ENCODE measurements at regions not wholly inside any gene's neighbourhood (a gene's known extent, or its start where the extent isn't known, plus 50 kb on each side); places are given as distances from the start of the nearest gene placed in this dataset.

- no peak for DNase-seq (ENCODE audit: low read depth in 1 of 2, low spot score in 1 of 2)
- Histone ChIP-seq H3K27me3 (ENCODE audit: insufficient read depth, poor library complexity, severe bottlenecking) (no peaks in the 10 kb centered on the region), H3K4me3 (replicated peaks; ENCODE audit: insufficient read depth, low read length) (no peak overlapping the region), H3K27ac (replicated peaks) (no peak overlapping the region)
- no peak for TF ChIP-seq GABPA (IDR thresholded peaks at IDR 0.05; ENCODE audit: low read depth)
- no peak for TF ChIP-seq SPI1 (IDR thresholded peaks at IDR 0.05; ENCODE audit: borderline replicate concordance, low read depth)
- no peak for TF ChIP-seq POLR2AphosphoS5 (IDR thresholded peaks at IDR 0.05; ENCODE audit: low read depth)
- no peak for TF ChIP-seq REST (IDR thresholded peaks at IDR 0.05; ENCODE audit: insufficient replicate concordance, low read depth)
- no peak for TF ChIP-seq CTCF (IDR thresholded peaks at IDR 0.05; ENCODE audit: insufficient read depth, low read length)
Observed at GRCh38 chr7:156100086-156100485, 287.8 kb upstream of the SHH start.

GRCh38 chr7:156099085-156099484, 286.8 kb upstream of the SHH start:
- no peak for TF ChIP-seq SPI1 (IDR thresholded peaks at IDR 0.05; ENCODE audit: borderline replicate concordance, low read depth)
- no peak for TF ChIP-seq REST (IDR thresholded peaks at IDR 0.05; ENCODE audit: insufficient replicate concordance, low read depth)
- TF ChIP-seq POLR2AphosphoS5 (IDR thresholded peaks at IDR 0.05; ENCODE audit: low read depth) = no peak
- no peak for TF ChIP-seq GABPA (IDR thresholded peaks at IDR 0.05; ENCODE audit: low read depth)
- no peak for TF ChIP-seq CTCF (IDR thresholded peaks at IDR 0.05; ENCODE audit: insufficient read depth, low read length)
- no peaks in the 10 kb centered on the region for H3K27me3 ChIP-seq (ENCODE audit: insufficient read depth, poor library complexity, severe bottlenecking)
- no peak overlapping the region for H3K27ac ChIP-seq (replicated peaks)
- no peak for DNase-seq (ENCODE audit: low read depth in 1 of 2, low spot score in 1 of 2)
- H3K4me3 ChIP-seq (replicated peaks; ENCODE audit: insufficient read depth, low read length) = no peak overlapping the region

- Histone ChIP-seq H3K27me3 (ENCODE audit: insufficient read depth, poor library complexity, severe bottlenecking) (no peaks in the 10 kb centered on the region), H3K27ac (replicated peaks) (no peak overlapping the region), H3K4me3 (replicated peaks; ENCODE audit: insufficient read depth, low read length) (no peak overlapping the region)
- DNase-seq (ENCODE audit: low read depth in 1 of 2, low spot score in 1 of 2) = no peak
- TF ChIP-seq REST (IDR thresholded peaks at IDR 0.05; ENCODE audit: insufficient replicate concordance, low read depth) (no peak), CTCF (IDR thresholded peaks at IDR 0.05; ENCODE audit: insufficient read depth, low read length) (no peak), SPI1 (IDR thresholded peaks at IDR 0.05; ENCODE audit: borderline replicate concordance, low read depth) (no peak), GABPA (IDR thresholded peaks at IDR 0.05; ENCODE audit: low read depth) (no peak), POLR2AphosphoS5 (IDR thresholded peaks at IDR 0.05; ENCODE audit: low read depth) (no peak)
Observed at GRCh38 chr7:156096771-156097538, 284.7 kb upstream of the SHH start.
